HG03196 (cell line): ENCODE measurements at regions not wholly inside any gene's neighbourhood (a gene's known extent, or its start where the extent isn't known, plus 50 kb on each side); places are given as distances from the start of the nearest gene placed in this dataset.

ENCODE experiments used
- ATAC-seq: cut with Tn5 transposase; IDR thresholded peaks from one replicate; pipeline ENCODE4 v1.9.1; 2021; ENCODE audit not compliant: unreplicated experiment

- no peak for ATAC-seq
These were observed 576.8 kb downstream of the GBA3 start for GRCh38 chr4:23269566-23269965.

DNA sequence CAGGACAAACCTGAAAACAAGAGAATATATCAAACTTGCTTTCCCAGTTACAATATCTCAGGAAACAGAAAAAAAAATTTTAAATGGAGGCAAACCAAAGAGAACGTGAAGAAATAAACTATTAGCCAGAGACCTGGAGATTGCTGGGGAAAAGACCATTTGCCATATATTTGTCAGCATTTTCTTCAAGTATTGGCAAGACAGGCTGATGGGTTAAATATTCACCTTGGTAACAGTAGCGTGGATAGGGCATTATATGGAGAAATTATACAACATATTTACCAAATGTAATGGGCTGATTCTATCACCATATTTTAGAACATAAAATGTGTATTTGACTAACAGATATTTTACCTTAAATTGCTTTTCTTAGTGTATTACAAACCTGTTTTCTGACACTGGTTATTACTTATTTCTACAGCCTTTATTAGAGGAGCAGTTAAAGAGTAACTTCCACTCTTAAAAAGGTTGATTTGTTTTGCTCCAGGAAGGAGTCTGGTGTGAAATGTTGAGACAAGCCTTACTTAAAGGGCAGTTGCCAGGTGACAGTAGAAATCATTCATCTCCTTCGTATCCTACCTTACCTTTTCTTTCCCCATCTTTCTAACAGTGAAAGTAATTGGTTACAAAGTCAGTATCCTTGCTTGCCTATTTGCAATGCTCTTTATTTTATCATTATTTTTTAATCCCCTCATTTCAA lies 575.5 kb downstream of the GBA3 start:
- ATAC-seq: no peak

GRCh38 chr4:23266401-23266800 lies 573.7 kb downstream of the GBA3 start:
- ATAC-seq: no peak

GRCh38 chr4:23260511-23260910 lies 567.8 kb downstream of the GBA3 start:
- ATAC-seq: no peak

DNA sequence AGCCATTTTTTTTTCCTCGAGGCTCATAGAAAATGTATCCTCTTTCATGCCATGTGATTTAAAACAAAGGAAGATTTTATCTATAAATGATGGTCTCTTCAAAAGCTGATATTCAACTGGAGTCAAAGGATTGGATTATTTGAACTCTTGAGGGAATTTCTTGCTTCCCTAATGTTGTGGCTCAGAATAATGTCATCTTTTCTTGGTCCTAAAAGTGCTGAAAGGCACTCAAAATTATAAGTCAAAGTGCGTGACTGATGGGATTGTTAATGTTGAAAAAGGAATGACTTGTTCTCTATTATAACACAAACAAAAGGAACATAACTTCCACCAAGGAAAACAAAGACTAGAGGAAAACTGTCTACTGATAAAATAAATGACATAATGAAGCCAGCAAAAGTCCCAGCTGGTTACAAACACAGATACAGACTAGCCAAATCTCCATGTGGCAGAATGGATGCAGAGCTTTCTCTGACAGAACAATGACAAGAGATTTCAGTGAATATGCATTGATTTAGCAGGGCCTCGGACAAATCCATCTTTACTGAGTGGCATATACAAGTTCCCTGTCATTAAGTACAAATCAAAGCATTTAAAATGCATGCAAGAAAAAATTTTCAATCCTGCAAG lies 552.6 kb downstream of the GBA3 start:
- ATAC-seq: no peak

- no peak for ATAC-seq
These were observed 550.2 kb downstream of the GBA3 start for GRCh38 chr4:23242962-23243361.

DNA sequence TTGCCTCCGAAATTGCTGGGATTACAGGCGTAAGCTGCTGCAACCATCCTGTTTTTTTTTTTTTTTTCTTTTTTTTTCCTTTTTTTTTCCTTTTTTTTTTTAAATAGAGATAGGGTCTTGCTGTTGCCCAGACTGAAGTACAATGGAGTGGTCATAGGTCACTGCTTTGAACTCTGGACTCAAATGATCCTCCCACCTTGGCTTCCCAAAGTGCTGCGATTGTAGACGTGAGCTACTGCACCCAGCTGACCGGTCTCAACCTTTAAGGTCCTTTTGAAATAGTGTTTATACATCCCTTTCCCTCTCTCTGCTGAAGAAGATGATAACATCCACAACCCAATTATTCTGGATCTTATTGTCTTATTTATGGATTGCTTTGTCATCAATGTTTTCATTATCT lies 548.7 kb downstream of the GBA3 start:
- no peak for ATAC-seq

DNA sequence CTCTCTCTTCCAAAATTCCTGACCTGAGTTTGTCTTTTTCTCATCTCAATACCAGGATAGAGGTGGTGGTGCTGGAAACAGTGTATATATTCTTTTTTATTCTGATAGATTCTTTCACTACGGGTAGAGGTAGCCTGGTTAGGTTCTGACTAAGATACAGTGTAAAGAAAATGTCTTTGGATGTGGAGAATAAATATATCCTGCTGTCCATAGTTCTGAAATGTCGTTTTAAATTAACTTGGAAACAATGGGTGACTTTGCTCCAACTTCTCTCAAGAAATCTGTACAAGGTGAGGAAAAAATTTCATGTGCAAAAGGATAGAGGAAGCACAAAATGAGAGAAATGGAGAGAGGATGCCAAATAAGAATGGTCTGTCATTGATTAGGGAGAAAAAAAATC lies 546.1 kb downstream of the GBA3 start:
- no peak for ATAC-seq

- ATAC-seq: no peak
These were observed 545.0 kb downstream of the GBA3 start for GRCh38 chr4:23237771-23238170.

GRCh38 chr4:23235628-23236390 lies 543.1 kb downstream of the GBA3 start:
- no peak for ATAC-seq

- ATAC-seq: no peak
These were observed 542.0 kb downstream of the GBA3 start for GRCh38 chr4:23234716-23235115.

DNA sequence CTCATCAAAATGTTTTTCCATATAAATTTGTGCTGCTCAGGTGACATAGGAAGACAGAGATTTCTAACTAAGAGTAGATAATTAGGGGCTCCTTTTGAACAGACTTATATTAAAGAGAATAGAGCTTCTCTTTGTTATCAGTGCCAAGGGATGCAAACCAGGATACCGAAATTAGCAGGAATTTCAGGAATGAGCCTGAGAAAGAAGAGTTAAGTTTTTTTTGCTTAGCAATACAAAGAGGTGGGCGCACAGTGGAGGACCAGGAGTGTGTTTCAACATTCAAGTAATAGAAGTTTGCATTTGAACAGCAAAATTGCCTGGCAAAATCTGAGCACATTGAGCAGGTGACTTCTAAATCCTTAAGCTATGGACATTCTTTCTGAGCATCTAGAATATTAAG lies 541.3 kb downstream of the GBA3 start:
- no peak for ATAC-seq

DNA sequence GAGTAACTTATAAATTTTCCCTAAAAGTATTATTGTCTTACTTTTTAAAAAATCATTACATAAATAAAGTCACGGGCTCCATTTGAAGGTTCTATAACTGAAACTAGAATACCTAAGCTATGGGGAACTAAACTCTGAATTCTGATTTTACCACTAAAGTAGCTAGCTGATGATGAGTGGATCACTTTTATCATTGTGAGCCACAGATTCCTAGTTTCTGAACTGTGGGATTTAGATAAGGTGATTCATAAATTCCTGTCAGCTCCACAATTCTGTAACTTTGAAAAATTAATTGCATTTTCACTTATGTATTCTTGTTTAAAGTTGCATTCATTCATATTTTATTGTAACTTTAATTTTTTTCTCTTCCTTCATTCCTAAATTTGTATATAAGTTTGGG lies 540.9 kb downstream of the GBA3 start:
- no peak for ATAC-seq

DNA sequence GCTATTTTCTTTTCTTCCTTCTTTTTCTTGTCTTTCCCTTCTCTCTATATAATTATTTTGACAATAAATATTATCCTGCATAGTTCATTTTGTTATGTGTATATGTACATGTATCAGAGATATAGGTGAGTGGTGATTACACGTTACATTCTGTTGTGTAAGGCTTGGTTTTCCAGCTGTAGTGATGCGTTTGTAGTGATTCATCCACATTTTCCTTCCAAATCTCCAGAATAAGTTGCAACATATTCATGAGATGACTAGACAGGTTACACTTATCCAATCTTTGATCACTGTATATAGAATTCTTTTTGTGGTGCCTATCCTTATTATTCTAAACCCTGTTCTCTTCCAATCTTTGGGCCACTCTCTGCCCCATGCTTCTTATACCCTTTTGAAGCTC lies 540.2 kb downstream of the GBA3 start:
- ATAC-seq: no peak

GRCh38 chr4:23225564-23225963 lies 532.8 kb downstream of the GBA3 start:
- ATAC-seq: no peak

DNA sequence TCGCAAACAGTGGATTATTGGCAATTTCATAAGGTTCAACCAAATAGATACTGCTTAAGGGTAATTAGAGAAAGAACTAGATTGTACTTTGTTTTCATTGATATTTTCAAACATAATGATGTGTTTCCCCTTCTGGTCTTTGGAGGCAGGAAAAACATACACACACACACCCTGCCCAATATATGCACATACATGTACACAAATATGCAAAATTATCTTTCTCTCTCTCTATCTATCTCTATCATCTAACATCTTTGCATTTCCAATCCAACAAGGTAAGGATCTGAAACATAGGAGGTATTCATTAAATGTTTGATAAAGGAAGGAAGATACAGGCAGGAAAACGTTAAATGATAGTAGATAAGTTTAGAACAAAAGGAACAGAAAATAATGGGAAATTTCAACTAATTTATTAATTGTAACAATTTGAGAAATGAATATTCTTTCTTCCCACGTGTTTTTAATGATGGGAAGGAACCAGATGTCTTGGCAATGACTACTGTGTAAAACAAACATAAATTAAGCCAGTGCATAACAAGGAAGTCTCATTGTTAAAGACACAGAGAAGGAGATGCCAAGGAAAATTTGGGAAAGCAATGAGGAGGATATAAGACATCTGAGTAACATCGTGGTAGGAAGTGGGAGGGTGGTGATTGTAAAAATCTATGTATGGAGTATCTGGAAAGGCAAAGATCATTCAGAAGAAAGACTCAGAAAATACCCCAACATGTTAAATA lies 532.1 kb downstream of the GBA3 start:
- no peak for ATAC-seq

DNA sequence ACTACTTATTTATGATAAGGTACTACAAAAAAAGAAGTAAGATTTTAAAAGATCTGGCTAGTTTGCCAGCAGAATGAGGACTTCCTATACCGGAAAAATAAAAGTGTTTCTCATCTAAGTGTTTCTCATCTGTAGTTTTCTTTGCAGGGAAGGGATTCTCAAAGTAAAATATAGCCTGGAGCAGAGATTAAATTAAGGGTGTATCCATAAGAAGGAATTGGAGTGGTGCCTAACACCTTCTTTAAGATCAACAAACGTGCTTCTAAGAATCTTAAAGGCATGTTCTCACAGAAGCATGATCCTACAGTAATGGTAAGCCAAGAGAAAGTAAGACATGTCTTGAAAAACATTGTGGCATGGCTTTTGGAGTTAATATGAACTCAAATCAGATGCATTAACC lies 528.2 kb downstream of the GBA3 start:
- no peak for ATAC-seq

- ATAC-seq: no peak
These were observed 527.2 kb downstream of the GBA3 start for GRCh38 chr4:23219779-23220408.

- no peak for ATAC-seq
These were observed 520.5 kb downstream of the GBA3 start for GRCh38 chr4:23213198-23213597.

DNA sequence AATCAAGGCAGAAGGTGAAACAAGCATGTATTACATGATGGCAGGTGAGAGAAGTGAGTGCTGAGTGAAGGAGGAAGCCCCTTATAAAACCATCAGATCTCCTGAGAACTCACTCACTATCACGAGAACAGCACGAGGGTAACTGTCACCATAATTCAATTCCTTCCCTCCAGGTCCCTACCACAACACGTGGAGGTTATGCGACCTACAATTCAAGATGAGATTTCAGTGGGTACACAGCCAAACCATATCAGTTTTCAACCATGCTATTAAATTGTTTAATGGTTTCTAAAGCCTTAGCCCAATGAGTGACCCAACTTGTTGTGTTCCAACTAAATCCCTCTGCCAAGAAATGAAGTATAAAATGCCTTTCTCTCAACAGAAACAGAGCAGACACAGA lies 519.8 kb downstream of the GBA3 start:
- no peak for ATAC-seq

- no peak for ATAC-seq
These were observed 514.3 kb downstream of the GBA3 start for GRCh38 chr4:23207059-23207458.
